Chondrocyte (in vitro differentiated cells): ENCODE measurements at regions not wholly inside any gene's neighbourhood (a gene's known extent, or its start where the extent isn't known, plus 50 kb on each side); places are given as distances from the start of the nearest gene placed in this dataset.

Source experiments
- DNase-seq: peaks from one replicate; pipeline ENCODE4 v3.0.0; 2021; ENCODE audit warnings: mixed read lengths, low spot score
- H3K27ac Mint-ChIP-seq: one replicate; pipeline ENCODE4 v1.8.0; 2021; ENCODE audit warnings: mild to moderate bottlenecking, moderate library complexity, mixed read lengths; ENCODE audit not compliant: unreplicated experiment
- H3K27me3 Mint-ChIP-seq: 2 replicates; pipeline ENCODE4 v1.8.0; 2021; ENCODE audit warnings: low read depth, mixed read lengths
- H3K36me3 Mint-ChIP-seq: 2 replicates; pipeline ENCODE4 v1.8.0; 2021; ENCODE audit warnings: low read depth, mixed read lengths
- H3K4me1 Mint-ChIP-seq: 2 replicates; pipeline ENCODE4 v1.8.0; 2021; ENCODE audit warnings: low read depth, mild to moderate bottlenecking, mixed read lengths
- H3K4me3 Mint-ChIP-seq: one replicate; pipeline ENCODE4 v1.8.0; 2021; ENCODE audit warnings: mild to moderate bottlenecking, moderate library complexity, mixed read lengths; ENCODE audit not compliant: unreplicated experiment
- H3K9me3 Mint-ChIP-seq: 2 replicates; pipeline ENCODE4 v1.8.0; 2021; ENCODE audit warnings: low read depth, mixed read lengths
- TF ChIP-seq, protein P1 (sequence below): fragments of 200-600 bp; sonication (generic); IDR thresholded peaks from 2 replicates; pipeline ENCODE4 v1.5.0; 2021; ENCODE audit warnings: antibody characterized with exemption, mild to moderate bottlenecking, moderate library complexity

DNA sequence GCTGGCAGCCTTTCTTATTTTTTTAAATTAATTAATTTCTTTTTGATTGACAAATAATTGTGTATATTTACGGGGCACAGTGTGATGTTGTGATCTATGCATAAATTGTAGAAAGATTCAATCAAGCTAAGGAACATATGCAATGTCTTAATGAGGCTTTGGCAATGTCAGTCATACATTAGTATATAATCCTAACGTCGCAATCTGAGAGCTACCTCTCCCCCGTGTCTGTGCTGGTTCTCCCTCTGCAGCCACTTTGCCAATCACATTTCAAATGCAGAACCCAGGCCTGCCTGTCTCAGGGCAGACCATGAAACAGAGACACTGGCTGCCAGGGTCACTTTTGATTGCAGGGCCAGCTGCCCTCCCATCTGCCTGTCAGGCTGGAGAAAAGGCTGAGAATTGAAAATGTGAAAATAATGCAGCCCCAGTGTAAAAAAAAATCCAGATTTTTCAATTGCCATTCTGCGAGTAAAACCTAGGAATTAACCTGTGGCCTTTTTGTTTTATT lies 56.3 kb downstream of the SLC24A2 start:
- Mint-ChIP-seq H3K9me3 (peaks cover 3% of the 10 kb centered on the region), H3K27ac (no peak overlapping the region), H3K4me3 (no peak overlapping the region), H3K36me3 (no peaks in the 10 kb centered on the region), H3K27me3 (no peaks in the 10 kb centered on the region), H3K4me1 (no peaks in the 10 kb centered on the region)
- no peak for DNase-seq
- TF ChIP-seq, protein P1, sequence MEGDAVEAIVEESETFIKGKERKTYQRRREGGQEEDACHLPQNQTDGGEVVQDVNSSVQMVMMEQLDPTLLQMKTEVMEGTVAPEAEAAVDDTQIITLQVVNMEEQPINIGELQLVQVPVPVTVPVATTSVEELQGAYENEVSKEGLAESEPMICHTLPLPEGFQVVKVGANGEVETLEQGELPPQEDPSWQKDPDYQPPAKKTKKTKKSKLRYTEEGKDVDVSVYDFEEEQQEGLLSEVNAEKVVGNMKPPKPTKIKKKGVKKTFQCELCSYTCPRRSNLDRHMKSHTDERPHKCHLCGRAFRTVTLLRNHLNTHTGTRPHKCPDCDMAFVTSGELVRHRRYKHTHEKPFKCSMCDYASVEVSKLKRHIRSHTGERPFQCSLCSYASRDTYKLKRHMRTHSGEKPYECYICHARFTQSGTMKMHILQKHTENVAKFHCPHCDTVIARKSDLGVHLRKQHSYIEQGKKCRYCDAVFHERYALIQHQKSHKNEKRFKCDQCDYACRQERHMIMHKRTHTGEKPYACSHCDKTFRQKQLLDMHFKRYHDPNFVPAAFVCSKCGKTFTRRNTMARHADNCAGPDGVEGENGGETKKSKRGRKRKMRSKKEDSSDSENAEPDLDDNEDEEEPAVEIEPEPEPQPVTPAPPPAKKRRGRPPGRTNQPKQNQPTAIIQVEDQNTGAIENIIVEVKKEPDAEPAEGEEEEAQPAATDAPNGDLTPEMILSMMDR, result no peak

DNA sequence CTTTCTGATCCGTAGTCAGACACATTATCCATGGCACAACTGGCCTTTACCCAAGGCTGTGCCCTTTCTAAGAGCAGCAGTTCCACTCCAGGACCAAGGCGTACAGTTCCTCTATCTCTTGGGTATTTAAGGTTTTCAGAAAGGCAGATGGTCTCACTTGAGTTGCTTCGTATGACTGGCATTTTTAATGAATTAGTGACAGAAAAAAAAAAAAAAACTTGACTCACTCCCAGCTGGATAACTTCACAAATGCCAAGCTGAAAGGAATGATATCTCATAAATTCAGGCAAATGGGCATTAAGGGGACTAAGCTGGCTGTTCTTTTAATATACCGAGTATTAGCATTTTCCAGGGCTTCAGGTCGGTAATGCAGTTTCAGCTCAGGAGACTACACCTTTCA lies 60.7 kb downstream of the SLC24A2 start:
- TF ChIP-seq, protein P1, result no peak
- Mint-ChIP-seq H3K36me3 (no peaks in the 10 kb centered on the region), H3K4me3 (no peak overlapping the region), H3K27me3 (peaks cover 2% of the 10 kb centered on the region), H3K27ac (no peak overlapping the region), H3K9me3 (no peaks in the 10 kb centered on the region), H3K4me1 (no peaks in the 10 kb centered on the region)
- DNase-seq, result no peak

DNA sequence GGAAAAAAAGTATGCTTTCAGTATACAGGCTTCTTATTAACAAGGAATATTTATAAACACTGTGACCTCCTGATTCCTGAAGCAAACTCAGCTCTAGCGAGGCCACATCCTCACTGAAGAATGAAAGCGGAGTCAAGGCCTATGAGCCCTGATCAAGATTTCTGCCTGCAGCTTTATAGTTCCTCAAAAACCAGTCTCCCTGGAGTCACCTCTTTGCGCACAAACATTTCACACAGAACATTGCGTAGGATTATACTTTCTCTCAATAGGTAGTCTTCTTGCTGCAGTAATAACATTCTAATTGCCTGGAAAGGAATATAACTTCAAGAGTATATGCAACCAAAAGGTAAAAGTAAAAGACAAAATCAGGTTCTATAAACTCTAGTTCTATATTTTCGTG lies 62.9 kb downstream of the SLC24A2 start:
- TF ChIP-seq, protein P1, result no peak
- Mint-ChIP-seq H3K27me3 (peaks cover 2% of the 10 kb centered on the region), H3K36me3 (no peaks in the 10 kb centered on the region), H3K27ac (no peak overlapping the region), H3K4me1 (no peaks in the 10 kb centered on the region), H3K4me3 (no peak overlapping the region), H3K9me3 (peaks cover 4% of the 10 kb centered on the region)
- DNase-seq, result no peak

DNA sequence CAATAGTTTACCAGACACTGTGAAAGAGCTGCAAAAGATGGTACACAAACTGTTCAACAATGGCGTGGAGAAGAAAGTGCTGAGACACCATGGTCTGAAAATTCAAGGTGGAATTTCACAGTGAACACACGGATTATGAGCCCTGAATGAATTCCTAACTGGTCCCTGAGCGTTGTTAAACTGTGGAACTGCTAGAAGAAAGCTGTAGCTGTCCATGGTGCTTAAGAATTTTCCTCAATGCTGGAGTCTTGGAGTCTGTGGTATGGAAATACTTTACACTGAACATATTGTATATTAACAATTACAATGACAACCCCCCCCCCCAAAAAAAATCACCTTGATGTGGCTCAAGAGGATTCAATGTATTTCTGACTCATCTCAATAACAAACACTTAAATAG lies 68.5 kb downstream of the SLC24A2 start:
- Mint-ChIP-seq H3K9me3 (peaks cover 4% of the 10 kb centered on the region), H3K27ac (no peak overlapping the region), H3K36me3 (no peaks in the 10 kb centered on the region), H3K4me3 (no peak overlapping the region), H3K4me1 (no peaks in the 10 kb centered on the region), H3K27me3 (peaks cover 4% of the 10 kb centered on the region)
- TF ChIP-seq, protein P1, result no peak
- DNase-seq, result no peak

DNA sequence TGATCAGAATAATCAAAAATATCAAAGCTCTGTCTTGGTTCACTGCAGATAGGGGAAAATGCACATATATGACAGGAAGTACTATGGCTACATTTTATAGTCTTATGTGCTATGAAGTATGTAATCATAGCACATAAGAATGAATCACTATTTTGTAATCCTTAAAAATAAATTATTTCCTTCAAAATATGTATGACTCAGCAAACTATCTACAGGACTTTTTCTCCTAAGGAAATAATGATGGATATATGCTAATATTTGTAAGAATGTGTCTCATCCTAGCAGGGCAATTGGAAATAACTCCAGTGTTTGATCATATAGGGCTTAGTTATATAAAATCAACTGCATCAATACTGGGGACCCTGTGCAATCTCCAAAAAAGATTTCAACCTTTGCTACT lies 85.1 kb downstream of the SLC24A2 start:
- no peaks in the 10 kb centered on the region for H3K36me3 Mint-ChIP-seq
- H3K27ac Mint-ChIP-seq, result no peak overlapping the region
- H3K4me3 Mint-ChIP-seq, result no peak overlapping the region
- no peak for DNase-seq
- no peaks in the 10 kb centered on the region for H3K9me3 Mint-ChIP-seq
- H3K4me1 Mint-ChIP-seq, result no peaks in the 10 kb centered on the region
- no peaks in the 10 kb centered on the region for H3K27me3 Mint-ChIP-seq
- TF ChIP-seq, protein P1, result no peak
